Upper lobe of left lung (tissue), 6 donors: ENCODE measurements at regions not wholly inside any gene's neighbourhood (a gene's known extent, or its start where the extent isn't known, plus 50 kb on each side); places are given as distances from the start of the nearest gene placed in this dataset.

ENCODE experiments used
- ATAC-seq, 2 donors: fragments of 200-7000 bp; cut with Tn5 transposase; one replicate each; pipeline ENCODE4 v1.9.1; 2022; ENCODE audit warnings: mild to moderate bottlenecking in 2 of 2, moderate library complexity in 2 of 2; ENCODE audit not compliant: low FRiP score in 2 of 2
- DNase-seq, 2 donors: peaks; one replicate each; pipeline ENCODE4 v3.0.0-alpha.2; 2019 to 2020
- H3K27ac ChIP-seq, 4 donors: fragments of 200-600 bp; sonication (generic); one replicate each; pipeline ENCODE4 v1.5.1; 2016 to 2019
- H3K27me3 ChIP-seq, 4 donors: fragments of 200-600 bp; sonication (generic); one replicate each; pipeline ENCODE4 v1.5.1; 2017 to 2019
- H3K36me3 ChIP-seq, 4 donors: fragments of 200-600 bp; sonication (generic); one replicate each; pipeline ENCODE4 v1.5.1; 2016 to 2019
- H3K4me1 ChIP-seq, 4 donors: fragments of 200-600 bp; sonication (generic); one replicate each; pipeline ENCODE4 v1.5.1; 2018 to 2019
- H3K4me3 ChIP-seq, 4 donors: fragments of 200-600 bp; sonication (generic); one replicate each; pipeline ENCODE4 v1.5.1; 2017 to 2019; ENCODE audit warnings: mild to moderate bottlenecking in 2 of 4, moderate library complexity in 1 of 4
- H3K9me3 ChIP-seq, 4 donors: fragments of 200-600 bp; sonication (generic); one replicate each; pipeline ENCODE4 v1.5.1; 2018 to 2019
- EP300 ChIP-seq, 4 donors: sonication (generic); formaldehyde crosslinking; IDR thresholded peaks; one replicate each; pipeline ENCODE4 v1.5.1; 2017; ENCODE audit warnings: antibody characterized with exemption in 4 of 4, control low read depth in 2 of 4
- POLR2A ChIP-seq, 4 donors: fragments of 450-650 bp; IDR thresholded peaks; one replicate each; pipeline ENCODE4 v1.5.1; 2016 to 2017; ENCODE audit warnings: antibody characterized with exemption in 4 of 4, mild to moderate bottlenecking in 2 of 4
- POLR2AphosphoS5 ChIP-seq, 2 donors: sonication (generic); formaldehyde crosslinking; IDR thresholded peaks; one replicate each; pipeline ENCODE4 v1.5.1; 2017; ENCODE audit warnings: antibody characterized with exemption in 2 of 2
- WGBS, 2 donors: methylation state at CpG; one replicate each; pipeline ENCODE4 v1.1.5; 2017 to 2018; 5-methylcytosine and 5-hydroxymethylcytosine counted together
- TF ChIP-seq, protein P1 (sequence below), 6 experiments: fragments of 450-650 bp in 4 of 6; fragments of 200-600 bp in 2 of 6; sonication (generic) in 2 of 6; IDR thresholded peaks; one replicate each; pipeline ENCODE4 v1.5.1; 2016 to 2019; ENCODE audit warnings: antibody characterized with exemption in 6 of 6
- donor health status: DM: no; HTN: no; CAD: no; lungs with moderate emphysema.
- donor health status: DM: no; HTN: yes; CAD: no; lungs with severe emphysema.

DNA sequence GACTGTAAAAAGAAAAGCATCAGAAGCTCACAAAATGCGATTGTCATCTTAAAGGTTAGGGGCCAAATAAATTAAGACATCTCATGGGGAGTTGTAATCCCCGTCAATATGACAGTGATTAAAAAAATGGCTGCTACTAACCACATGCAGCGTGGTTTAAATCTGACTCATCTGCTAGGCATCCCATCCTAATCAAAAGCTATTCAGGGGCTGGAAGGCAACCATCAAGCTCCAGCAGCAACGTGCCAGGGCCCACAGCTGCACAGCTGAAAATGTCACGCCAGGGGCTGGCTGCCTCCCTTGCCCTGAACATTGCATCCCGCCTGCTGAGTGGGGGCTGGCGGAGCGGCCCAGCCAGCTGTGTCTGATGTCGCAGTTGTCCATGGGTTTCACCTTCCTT is 66.3 kb upstream of the FRMD4A start:
- no peaks in the 10 kb centered on the region for H3K4me1 ChIP-seq
- no peaks in the 10 kb centered on the region for H3K9me3 ChIP-seq
- no peaks in the 10 kb centered on the region for H3K36me3 ChIP-seq
- H3K4me3 ChIP-seq: no peak overlapping the region
- ATAC-seq (peak; percentile 78 to 90), DNase-seq (peak; percentile 32 to 84)
- H3K27ac ChIP-seq: no peak overlapping the region
- TF ChIP-seq, protein P1, sequence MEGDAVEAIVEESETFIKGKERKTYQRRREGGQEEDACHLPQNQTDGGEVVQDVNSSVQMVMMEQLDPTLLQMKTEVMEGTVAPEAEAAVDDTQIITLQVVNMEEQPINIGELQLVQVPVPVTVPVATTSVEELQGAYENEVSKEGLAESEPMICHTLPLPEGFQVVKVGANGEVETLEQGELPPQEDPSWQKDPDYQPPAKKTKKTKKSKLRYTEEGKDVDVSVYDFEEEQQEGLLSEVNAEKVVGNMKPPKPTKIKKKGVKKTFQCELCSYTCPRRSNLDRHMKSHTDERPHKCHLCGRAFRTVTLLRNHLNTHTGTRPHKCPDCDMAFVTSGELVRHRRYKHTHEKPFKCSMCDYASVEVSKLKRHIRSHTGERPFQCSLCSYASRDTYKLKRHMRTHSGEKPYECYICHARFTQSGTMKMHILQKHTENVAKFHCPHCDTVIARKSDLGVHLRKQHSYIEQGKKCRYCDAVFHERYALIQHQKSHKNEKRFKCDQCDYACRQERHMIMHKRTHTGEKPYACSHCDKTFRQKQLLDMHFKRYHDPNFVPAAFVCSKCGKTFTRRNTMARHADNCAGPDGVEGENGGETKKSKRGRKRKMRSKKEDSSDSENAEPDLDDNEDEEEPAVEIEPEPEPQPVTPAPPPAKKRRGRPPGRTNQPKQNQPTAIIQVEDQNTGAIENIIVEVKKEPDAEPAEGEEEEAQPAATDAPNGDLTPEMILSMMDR (IDR thresholded peaks at IDR 0.05): no peak
- no peak for TF ChIP-seq POLR2A (IDR thresholded peaks at IDR 0.05)
- peak in 1 of 4 donors; percentile 22 for TF ChIP-seq EP300 (IDR thresholded peaks at IDR 0.05)
- peak in 1 of 2 donors; percentile 52 for TF ChIP-seq POLR2AphosphoS5 (IDR thresholded peaks at IDR 0.05)
- 65 to 88% methylated on average over 9 of the region's 9 CpGs for WGBS, 2 donors
- no peaks in the 10 kb centered on the region for H3K27me3 ChIP-seq

DNA sequence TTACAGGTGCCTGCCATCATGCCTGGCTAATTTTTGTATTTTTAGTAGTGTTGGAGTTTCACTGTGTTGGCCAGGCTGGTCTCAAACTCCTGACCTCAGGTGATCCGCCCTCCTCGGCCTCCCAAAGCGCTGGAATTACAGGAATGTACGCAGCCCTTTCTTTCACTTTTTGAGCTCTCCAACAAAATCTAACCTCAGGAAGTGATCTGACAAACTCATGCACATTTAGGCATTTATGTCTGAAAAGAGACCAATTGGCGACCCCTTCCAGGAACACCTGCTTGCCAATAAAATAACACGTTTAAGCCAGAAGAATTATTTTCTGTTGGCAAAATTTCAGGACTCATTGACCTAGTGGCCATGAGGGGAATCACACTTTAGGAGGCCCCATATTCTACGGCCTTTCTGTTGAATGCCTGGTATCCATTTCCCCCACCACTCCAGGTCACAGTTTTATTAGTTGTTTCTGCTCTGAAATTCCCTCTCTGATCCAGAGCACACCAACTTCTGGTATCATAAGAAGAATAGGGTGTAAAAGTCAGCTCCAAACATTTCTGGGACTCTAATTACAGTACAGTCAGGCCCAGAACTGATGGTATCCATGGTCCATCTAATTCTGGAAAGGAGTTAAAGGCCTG is 65.8 kb upstream of the FRMD4A start:
- H3K9me3 ChIP-seq: no peaks in the 10 kb centered on the region
- DNase-seq: no peak
- TF ChIP-seq POLR2AphosphoS5 (IDR thresholded peaks at IDR 0.05) (no peak), EP300 (IDR thresholded peaks at IDR 0.05) (no peak), POLR2A (IDR thresholded peaks at IDR 0.05) (no peak)
- TF ChIP-seq, protein P1 (IDR thresholded peaks at IDR 0.05): peak in 3 of 6 experiments; percentile 7 to 29 (median 17)
- WGBS, 2 donors: 75 to 82% methylated on average over 7 of the region's 7 CpGs
- H3K27me3 ChIP-seq: no peaks in the 10 kb centered on the region
- H3K4me3 ChIP-seq: no peak overlapping the region
- H3K4me1 ChIP-seq: no peaks in the 10 kb centered on the region
- peak in 1 of 2 donors; percentile 38 for ATAC-seq
- H3K27ac ChIP-seq: no peak overlapping the region
- H3K36me3 ChIP-seq: no peaks in the 10 kb centered on the region

DNA sequence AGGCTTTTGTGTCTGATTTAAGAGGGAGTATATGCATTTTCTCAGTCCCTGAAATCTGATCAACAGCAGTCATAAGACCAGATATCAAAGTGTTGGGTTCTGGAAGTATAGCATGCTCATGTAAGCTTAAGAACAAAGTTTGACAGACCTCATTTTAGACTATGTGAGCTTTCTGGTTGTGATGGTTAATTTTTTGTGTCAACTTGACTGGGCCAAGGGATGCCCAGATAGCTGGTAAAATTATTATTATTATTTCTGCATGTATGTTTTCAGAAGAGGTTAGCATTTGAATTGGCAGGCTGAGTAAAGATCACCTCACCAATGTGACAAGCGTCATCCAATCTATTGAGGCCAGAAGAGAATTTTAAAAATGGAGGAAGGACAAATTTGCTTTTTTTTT is 63.5 kb upstream of the FRMD4A start:
- no peaks in the 10 kb centered on the region for H3K36me3 ChIP-seq
- TF ChIP-seq EP300 (IDR thresholded peaks at IDR 0.05) (no peak), POLR2A (IDR thresholded peaks at IDR 0.05) (no peak), POLR2AphosphoS5 (IDR thresholded peaks at IDR 0.05) (no peak)
- TF ChIP-seq, protein P1 (IDR thresholded peaks at IDR 0.05): no peak
- no peak overlapping the region for H3K4me3 ChIP-seq
- 100% methylated on average over 1 of the region's 1 CpG for WGBS, 2 donors
- DNase-seq (no peak), ATAC-seq (no peak)
- H3K4me1 ChIP-seq: no peaks in the 10 kb centered on the region
- H3K27ac ChIP-seq: no peak overlapping the region
- no peaks in the 10 kb centered on the region for H3K27me3 ChIP-seq
- H3K9me3 ChIP-seq: no peaks in the 10 kb centered on the region

DNA sequence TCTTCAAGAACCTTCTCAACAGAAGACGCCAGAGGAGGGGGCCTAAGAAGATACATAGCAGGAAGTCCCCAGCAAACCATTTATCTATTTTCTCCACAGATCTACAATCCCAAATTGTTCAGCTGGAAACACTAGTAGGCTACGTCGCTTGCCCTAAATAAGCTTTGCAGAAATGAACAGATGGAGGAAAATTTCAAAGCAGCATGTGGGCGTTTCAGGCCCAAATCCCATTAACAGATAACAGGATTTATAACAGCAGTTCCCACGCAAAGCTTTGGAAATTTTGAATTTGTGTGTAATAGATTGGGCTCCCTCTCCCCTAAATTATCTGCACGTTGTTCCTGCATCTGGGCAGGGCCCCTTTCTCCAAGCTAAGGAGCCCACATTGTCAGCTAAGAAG is 60.6 kb upstream of the FRMD4A start:
- no peak for ATAC-seq
- no peak overlapping the region for H3K4me3 ChIP-seq
- no peaks in the 10 kb centered on the region for H3K4me1 ChIP-seq
- no peaks in the 10 kb centered on the region for H3K27me3 ChIP-seq
- DNase-seq: no peak
- TF ChIP-seq EP300 (IDR thresholded peaks at IDR 0.05) (no peak), POLR2A (IDR thresholded peaks at IDR 0.05) (no peak), POLR2AphosphoS5 (IDR thresholded peaks at IDR 0.05) (no peak)
- TF ChIP-seq, protein P1 (IDR thresholded peaks at IDR 0.05): no peak
- no peak overlapping the region for H3K27ac ChIP-seq
- no peaks in the 10 kb centered on the region for H3K9me3 ChIP-seq
- no peaks in the 10 kb centered on the region for H3K36me3 ChIP-seq
- WGBS, 2 donors: 88 to 98% methylated on average over 6 of the region's 6 CpGs

DNA sequence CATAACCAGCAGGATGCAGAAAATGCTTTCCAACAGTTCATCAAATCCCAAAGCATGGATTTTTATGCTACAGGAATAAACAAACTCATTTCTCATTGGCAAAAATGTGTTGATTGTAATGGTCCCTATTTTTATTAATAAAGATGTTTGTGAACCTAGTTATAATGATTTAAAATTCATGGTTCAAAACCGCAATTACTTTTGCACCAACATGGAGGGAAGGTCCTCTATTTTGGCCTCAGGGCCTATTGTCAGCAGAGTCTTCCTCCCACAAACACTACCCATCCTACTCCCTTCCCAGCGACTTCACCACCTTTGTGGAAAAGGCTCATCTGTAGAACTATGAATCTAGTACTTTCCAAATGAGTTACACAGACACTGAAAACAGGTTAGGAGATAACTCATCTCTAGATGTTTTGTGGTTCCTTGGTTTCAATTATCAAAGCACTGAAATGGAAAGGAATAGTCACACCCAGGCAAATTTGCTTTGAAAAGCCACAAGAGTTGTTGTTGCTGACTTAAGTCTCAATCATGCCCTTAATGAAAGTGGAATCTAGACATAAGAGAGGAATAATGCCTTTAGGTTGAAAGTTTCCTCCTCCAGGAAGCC is 59.4 kb upstream of the FRMD4A start:
- no peaks in the 10 kb centered on the region for H3K4me1 ChIP-seq
- DNase-seq: no peak
- no peak overlapping the region for H3K4me3 ChIP-seq
- no peak for TF ChIP-seq POLR2A (IDR thresholded peaks at IDR 0.05)
- no peak for TF ChIP-seq EP300 (IDR thresholded peaks at IDR 0.05)
- TF ChIP-seq, protein P1 (IDR thresholded peaks at IDR 0.05): no peak
- no peak for TF ChIP-seq POLR2AphosphoS5 (IDR thresholded peaks at IDR 0.05)
- H3K27me3 ChIP-seq: no peaks in the 10 kb centered on the region
- ATAC-seq: no peak
- no peaks in the 10 kb centered on the region for H3K36me3 ChIP-seq
- H3K9me3 ChIP-seq: no peaks in the 10 kb centered on the region
- WGBS, 2 donors: 84 to 95% methylated on average over 2 of the region's 2 CpGs
- no peak overlapping the region for H3K27ac ChIP-seq
